HG03280 (cell line): ENCODE measurements at regions not wholly inside any gene's neighbourhood (a gene's known extent, or its start where the extent isn't known, plus 50 kb on each side); places are given as distances from the start of the nearest gene placed in this dataset.

ENCODE experiments used
- ATAC-seq: cut with Tn5 transposase; IDR thresholded peaks from one replicate; pipeline ENCODE4 v1.9.1; 2021; ENCODE audit warnings: mild to moderate bottlenecking, moderate library complexity; ENCODE audit not compliant: unreplicated experiment

DNA sequence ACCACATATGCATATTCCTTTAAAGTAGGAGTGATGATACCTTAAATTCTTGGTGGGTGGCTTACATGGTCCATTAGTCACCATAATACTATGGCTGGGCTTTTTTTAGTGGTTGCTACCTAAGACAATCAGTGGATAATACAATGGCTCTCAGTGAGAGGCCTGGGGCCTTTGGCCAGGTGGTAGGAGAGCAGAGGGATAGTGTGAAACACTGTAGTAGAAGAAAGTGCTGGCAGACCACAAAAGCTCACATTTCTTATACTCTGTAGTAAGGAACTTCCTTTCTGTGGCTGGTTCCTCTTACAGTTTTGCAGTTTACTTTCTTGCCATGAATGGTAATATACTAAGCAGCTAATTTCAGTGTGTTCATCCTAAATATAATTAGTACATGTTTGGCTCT, 583.5 kb downstream of the XIRP2 start:
- no peak for ATAC-seq

GRCh38 chr2:167471332-167471731, 583.1 kb downstream of the XIRP2 start:
- ATAC-seq: no peak

DNA sequence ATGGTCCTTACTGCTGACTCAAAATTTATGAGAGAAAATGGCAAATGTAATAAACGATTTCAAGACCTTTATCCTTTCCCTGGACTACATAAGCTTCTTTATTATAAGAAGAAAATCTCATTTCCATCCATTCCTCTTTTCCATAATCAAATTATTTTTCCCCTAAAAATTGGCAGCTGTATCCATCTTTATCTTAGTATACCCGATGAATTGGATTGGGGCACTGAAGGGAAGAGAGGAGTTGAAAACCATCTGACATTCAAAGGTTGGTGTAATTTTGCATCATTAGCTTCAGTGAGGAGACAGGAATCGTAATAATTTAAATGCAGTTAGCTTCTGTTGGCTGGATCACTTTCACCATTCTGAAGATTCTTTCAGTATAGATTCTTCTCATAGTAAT, 574.1 kb downstream of the XIRP2 start:
- no peak for ATAC-seq

GRCh38 chr2:167454036-167454435, 565.8 kb downstream of the XIRP2 start:
- ATAC-seq: no peak

GRCh38 chr2:167451496-167452289, 563.4 kb downstream of the XIRP2 start:
- no peak for ATAC-seq

- ATAC-seq: no peak
These were observed 562.1 kb downstream of the XIRP2 start for GRCh38 chr2:167450364-167450763.

- ATAC-seq: no peak
These were observed 552.1 kb downstream of the XIRP2 start for GRCh38 chr2:167440382-167440781.

DNA sequence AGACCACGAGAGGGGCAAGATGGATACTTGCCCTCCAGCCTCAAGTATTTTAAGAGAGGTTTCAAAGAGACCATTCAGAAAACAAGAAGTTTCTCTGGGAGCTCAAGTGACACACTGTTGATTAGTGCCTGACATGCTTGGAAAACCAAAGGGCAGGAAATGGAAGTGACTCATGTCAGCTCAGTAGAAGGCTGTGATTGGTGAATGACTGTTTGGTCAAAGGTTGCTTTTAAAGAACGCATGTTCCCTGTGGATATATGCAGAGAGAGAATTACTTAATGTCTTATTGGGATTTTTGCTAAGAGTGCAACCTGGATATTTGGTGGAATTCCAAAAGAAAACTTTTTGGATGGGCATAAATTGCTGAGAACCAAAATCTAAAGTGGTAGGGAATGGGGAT, 549.9 kb downstream of the XIRP2 start:
- ATAC-seq: no peak

DNA sequence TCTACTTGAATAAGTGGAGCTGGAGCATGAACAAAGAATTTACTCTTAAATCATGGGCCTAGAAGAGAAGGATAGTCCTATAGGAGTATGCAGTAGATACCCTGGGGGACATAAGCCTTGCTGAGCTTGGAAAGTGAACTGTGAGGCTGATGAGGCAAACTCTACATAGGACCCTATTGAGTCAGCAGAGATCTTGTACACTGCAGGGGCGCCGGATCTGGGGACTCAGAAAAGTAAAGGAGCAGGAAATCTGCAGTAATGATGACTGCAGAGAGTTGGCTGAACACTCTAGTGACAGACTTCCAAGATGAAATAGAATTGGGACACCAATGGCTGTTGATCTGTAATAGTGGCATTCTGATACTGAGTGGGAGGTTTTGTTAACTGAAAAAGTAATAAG, 543.7 kb downstream of the XIRP2 start:
- no peak for ATAC-seq

DNA sequence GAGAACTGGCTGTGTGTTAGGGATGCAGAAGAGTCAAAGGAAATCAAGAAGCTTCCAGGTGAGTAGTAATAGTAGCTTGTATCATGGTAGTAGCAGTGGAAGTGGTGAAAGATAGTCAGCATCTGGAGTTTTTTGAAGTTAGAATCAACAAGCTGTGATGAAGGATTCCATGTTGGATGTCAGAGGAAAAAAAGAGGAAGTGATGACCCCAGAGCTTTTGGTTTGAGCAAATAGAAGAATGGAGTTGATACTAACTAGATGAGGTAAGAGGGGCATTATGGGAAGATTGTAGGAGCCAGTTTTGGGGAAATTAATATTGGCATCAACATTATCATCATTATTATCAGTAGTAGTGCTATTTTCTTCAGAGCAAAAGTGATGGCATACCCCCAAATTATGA, 542.2 kb downstream of the XIRP2 start:
- no peak for ATAC-seq

GRCh38 chr2:167424803-167425755, 536.8 kb downstream of the XIRP2 start:
- no peak for ATAC-seq

DNA sequence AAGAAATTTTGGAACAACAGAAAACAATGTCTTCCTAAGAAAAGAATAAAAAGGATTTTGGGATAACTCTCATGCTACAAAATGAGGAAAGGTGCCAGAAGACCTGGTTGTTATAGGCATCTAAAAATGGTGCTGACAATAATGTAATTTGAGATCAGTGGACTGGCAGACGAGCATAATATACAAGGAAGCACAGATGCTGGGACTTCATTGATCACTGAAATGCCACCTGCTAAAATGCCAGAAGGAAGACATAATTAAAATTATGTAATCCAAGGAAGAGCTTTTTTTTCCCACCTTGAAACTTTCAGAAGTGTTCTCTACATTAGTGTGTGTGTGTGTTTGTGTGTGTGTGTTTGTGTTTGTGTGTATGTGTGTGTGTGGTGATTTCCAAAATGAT, 535.9 kb downstream of the XIRP2 start:
- no peak for ATAC-seq

- no peak for ATAC-seq
These were observed 535.5 kb downstream of the XIRP2 start for GRCh38 chr2:167423731-167424130.

- ATAC-seq: no peak
These were observed 531.9 kb downstream of the XIRP2 start for GRCh38 chr2:167420211-167420610.

GRCh38 chr2:167415068-167415467, 526.8 kb downstream of the XIRP2 start:
- ATAC-seq: no peak

- ATAC-seq: no peak
These were observed 523.1 kb downstream of the XIRP2 start for GRCh38 chr2:167411367-167411766.

GRCh38 chr2:167406558-167406957, 518.3 kb downstream of the XIRP2 start:
- ATAC-seq: no peak

- no peak for ATAC-seq
These were observed 516.5 kb downstream of the XIRP2 start for GRCh38 chr2:167404627-167405284.

DNA sequence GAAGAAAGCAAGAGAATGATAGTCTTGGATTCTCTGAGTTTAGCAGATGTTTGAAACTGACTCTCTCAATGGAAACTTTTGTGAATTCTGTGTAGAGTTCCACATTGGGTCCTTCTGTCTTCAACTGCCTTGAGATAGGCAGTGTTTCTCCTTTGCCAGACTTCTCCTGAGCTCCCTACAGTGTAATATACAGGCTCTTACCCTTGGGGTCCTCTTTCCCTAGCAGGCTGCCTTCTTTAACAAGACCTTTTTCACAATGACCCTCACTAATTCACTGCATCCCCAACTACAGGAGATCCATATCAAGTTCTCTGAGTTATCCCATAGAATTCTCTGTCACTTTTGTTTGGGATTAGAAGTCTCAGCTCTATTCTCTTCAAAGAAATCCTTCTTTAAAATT, 513.0 kb downstream of the XIRP2 start:
- no peak for ATAC-seq

- no peak for ATAC-seq
These were observed 512.3 kb downstream of the XIRP2 start for GRCh38 chr2:167400546-167400945.

GRCh38 chr2:167398873-167399272, 510.6 kb downstream of the XIRP2 start:
- no peak for ATAC-seq
